SK-N-SH (cell line): ENCODE measurements at regions not wholly inside any gene's neighbourhood (a gene's known extent, or its start where the extent isn't known, plus 50 kb on each side); places are given as distances from the start of the nearest gene placed in this dataset.

ENCODE experiments used
- CTCF ChIA-PET: fragments of 300-600, 350-600 bp; formaldehyde crosslinking; extraction: SDS; loops from one replicate; lab custom pipeline; 2021; lab: Yijun Ruan, JAX
- POLR2A ChIA-PET: fragments of 350-600 bp; sonication (Branson Sonifier 250); formaldehyde crosslinking; extraction: SDS; loops from one replicate; lab custom pipeline; 2020; ENCODE audit warnings: antibody characterized with exemption, inconsistent platforms; lab: Yijun Ruan, JAX
- DNase-seq: peaks from one replicate; pipeline ENCODE4 v3.0.0; 2012
- H2AFZ ChIP-seq: fragments of 200-600 bp; sonication (generic); 2 replicates; pipeline ENCODE4 v1.8.1; 2016; ENCODE audit warnings: antibody characterized with exemption, mild to moderate bottlenecking, low read depth
- H3F3A ChIP-seq: fragments of 200-600 bp; sonication (generic); replicated peaks from 2 replicates; pipeline ENCODE3; 2016; ENCODE audit warnings: antibody characterized with exemption, mild to moderate bottlenecking; ENCODE audit not compliant: insufficient read depth
- H3K27ac ChIP-seq, 2 experiments: fragments of 200-500 bp in 1 of 2; fragments of 200-600 bp in 1 of 2; sonication (Bioruptor generic) in 1 of 2; sonication (generic), shearing (Covaris generic) in 1 of 2; 2 replicates each; pipeline versions ENCODE4 v1.5.1 to v1.6.1; 2014 to 2016; ENCODE audit warnings: low read depth in 2 of 2, inconsistent platforms in 1 of 2, low read length in 1 of 2, mild to moderate bottlenecking in 1 of 2, mixed read lengths in 1 of 2
- H3K27me3 ChIP-seq: fragments of 200-600 bp; sonication (generic), shearing (Covaris generic); 2 replicates; pipeline ENCODE4 v1.6.1; 2016; ENCODE audit warnings: mixed run types; ENCODE audit not compliant: insufficient read depth
- H3K36me3 ChIP-seq, 2 experiments: fragments of 200-500 bp in 1 of 2; fragments of 200-600 bp in 1 of 2; sonication (Bioruptor generic) in 1 of 2; sonication (generic) in 1 of 2; replicated peaks in 1 of 2; 2 replicates each; pipeline versions ENCODE3 to v1.5.1; 2014 to 2016; ENCODE audit warnings: low read length in 1 of 2, mild to moderate bottlenecking in 1 of 2; ENCODE audit not compliant: insufficient read depth in 2 of 2, control insufficient read depth in 1 of 2
- H3K4me1 ChIP-seq, 2 experiments: fragments of 200-500 bp in 1 of 2; fragments of 200-600 bp in 1 of 2; sonication (Bioruptor generic) in 1 of 2; sonication (generic), shearing (Covaris generic) in 1 of 2; 2 replicates each; pipeline versions ENCODE4 v1.5.1 to v1.6.1; 2014 to 2016; ENCODE audit warnings: low read depth in 1 of 2, low read length in 1 of 2, mixed run types in 1 of 2; ENCODE audit not compliant: insufficient read depth in 2 of 2, control insufficient read depth in 1 of 2
- H3K4me2 ChIP-seq: fragments of 200-600 bp; sonication (generic), shearing (Covaris generic); 2 replicates; pipeline ENCODE4 v1.6.1; 2017; ENCODE audit warnings: mixed run types
- H3K4me3 ChIP-seq, 2 experiments: fragments of 200-500 bp in 1 of 2; fragments of 200-600 bp in 1 of 2; sonication (Bioruptor generic) in 1 of 2; sonication (generic), shearing (Covaris generic) in 1 of 2; 2 replicates each; pipeline versions ENCODE4 v1.5.1 to v1.8.1; 2014 to 2016; ENCODE audit warnings: low read depth in 2 of 2, inconsistent platforms in 1 of 2, low read length in 1 of 2, mild to moderate bottlenecking in 1 of 2, mixed read lengths in 1 of 2, moderate library complexity in 1 of 2
- H3K79me2 ChIP-seq: fragments of 200-600 bp; sonication (generic); 2 replicates; pipeline ENCODE4 v1.8.1; 2017; ENCODE audit warnings: mild to moderate bottlenecking; ENCODE audit not compliant: insufficient read depth
- H3K9ac ChIP-seq: fragments of 200-600 bp; sonication (generic); 2 replicates; pipeline ENCODE4 v1.6.1; 2017; ENCODE audit warnings: mixed run types
- H3K9me2 ChIP-seq: fragments of 200-600 bp; sonication (generic); 2 replicates; pipeline ENCODE4 v1.6.1; 2017; ENCODE audit warnings: mixed run types
- H3K9me3 ChIP-seq: fragments of 200-600 bp; sonication (generic); 2 replicates; pipeline ENCODE4 v1.6.1; 2017; ENCODE audit warnings: mixed run types, mild to moderate bottlenecking, moderate library complexity
- H4K20me1 ChIP-seq: fragments of 200-600 bp; sonication (generic); 2 replicates; pipeline ENCODE4 v1.6.1; 2017; ENCODE audit warnings: mild to moderate bottlenecking, mixed run types; ENCODE audit not compliant: insufficient read depth
- CHD2 ChIP-seq: fragments of 150-350 bp; IDR thresholded peaks from 2 replicates; pipeline ENCODE4 v1.6.1; 2018; ENCODE audit warnings: low read length; ENCODE audit not compliant: partially characterized antibody
- FOSL2 ChIP-seq: IDR thresholded peaks from 2 replicates; pipeline ENCODE4 v1.4.0; 2012; ENCODE audit warnings: low read depth, mild to moderate bottlenecking, moderate library complexity, borderline replicate concordance
- FOXJ3 ChIP-seq: sonication (generic); formaldehyde crosslinking; IDR thresholded peaks from 2 replicates; pipeline ENCODE4 v1.5.1; 2020; ENCODE audit warnings: mild to moderate bottlenecking, missing genetic modification reagents
- GABPA ChIP-seq: IDR thresholded peaks from 2 replicates; pipeline ENCODE4 v1.4.0; 2012; ENCODE audit warnings: low read depth, mild to moderate bottlenecking
- JUND ChIP-seq: IDR thresholded peaks from 2 replicates; pipeline ENCODE4 v1.4.0; 2012
- NFIC ChIP-seq: IDR thresholded peaks from 2 replicates; pipeline ENCODE4 v1.4.0; 2012; ENCODE audit warnings: borderline replicate concordance
- POLR2AphosphoS5 ChIP-seq: IDR thresholded peaks from 2 replicates; pipeline ENCODE4 v1.6.1; 2012; ENCODE audit warnings: low read depth, low read length
- RAD21 ChIP-seq: IDR thresholded peaks from 2 replicates; pipeline ENCODE4 v1.6.1; 2012; ENCODE audit warnings: mild to moderate bottlenecking, low read length
- RFX5 ChIP-seq: IDR thresholded peaks from 2 replicates; pipeline ENCODE4 v1.6.1; 2012; ENCODE audit warnings: mild to moderate bottlenecking, improper control_type of control experiment, low read length
- SMC3 ChIP-seq: IDR thresholded peaks from 2 replicates; pipeline ENCODE4 v1.6.1; 2012; ENCODE audit warnings: low read depth, low read length, improper control_type of control experiment
- TEAD4 ChIP-seq: IDR thresholded peaks from 2 replicates; pipeline ENCODE4 v1.4.0; 2012; ENCODE audit warnings: mild to moderate bottlenecking, borderline replicate concordance; ENCODE audit not compliant: insufficient read depth
- WGBS: methylation state at CpG from one replicate; pipeline ENCODE4 v1.1.6; 2017; ENCODE audit warnings: low lambda C conversion rate; 5-methylcytosine and 5-hydroxymethylcytosine counted together
- TF ChIP-seq, protein P1 (sequence below): IDR thresholded peaks from 2 replicates; pipeline ENCODE4 v1.4.0; 2012; ENCODE audit warnings: low read depth, borderline replicate concordance
- TF ChIP-seq, protein P2 (sequence below): fragments of 200-600 bp; sonication (generic); IDR thresholded peaks from 2 replicates; pipeline ENCODE4 v1.6.1; 2017; ENCODE audit warnings: antibody characterized with exemption, mild to moderate bottlenecking, moderate library complexity
- TF ChIP-seq, protein P3 (sequence below): fragments of 150-350 bp; IDR thresholded peaks from 2 replicates; pipeline ENCODE4 v1.6.1; 2017; ENCODE audit warnings: antibody characterized with exemption, low read length, low read depth, borderline replicate concordance
- TF ChIP-seq, protein P4 (sequence below): IDR thresholded peaks from 2 replicates; pipeline ENCODE4 v1.4.0; 2012; ENCODE audit warnings: low read depth
- TF ChIP-seq, protein P5 (sequence below): IDR thresholded peaks from 2 replicates; pipeline ENCODE4 v1.4.0; 2012; ENCODE audit warnings: low read depth, borderline replicate concordance

DNA sequence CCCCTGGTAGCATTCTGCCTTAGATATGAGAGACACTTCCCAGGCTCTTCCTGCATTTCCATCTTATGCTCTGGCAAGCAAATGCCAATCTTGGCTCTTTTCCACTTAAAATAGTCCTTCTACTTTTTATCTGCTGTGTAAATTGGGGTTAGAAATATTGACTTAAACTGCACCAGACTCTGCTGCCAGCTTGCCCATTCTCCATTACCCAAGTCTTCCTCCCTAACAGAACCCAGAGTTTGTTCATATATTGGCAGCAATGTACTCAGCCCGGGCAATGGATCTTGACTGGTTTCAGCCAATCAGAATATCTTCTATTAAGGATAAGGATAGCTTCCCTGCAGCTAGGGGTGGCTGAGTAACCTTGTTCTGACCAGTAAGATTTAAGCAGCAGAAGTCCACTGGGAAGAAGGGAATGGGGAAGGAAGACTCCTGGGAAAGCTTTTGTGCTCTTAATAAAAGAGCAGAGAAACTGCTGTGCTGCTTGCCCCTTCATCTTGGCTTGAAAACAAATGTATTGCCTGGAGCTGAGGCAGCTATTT is 177.1 kb downstream of the KCNRG start:
- H3K4me2 ChIP-seq = no peak overlapping the region
- no peaks in the 10 kb centered on the region for H3K9me2 ChIP-seq
- no peak overlapping the region for H3K27ac ChIP-seq
- no peak overlapping the region for H3K4me3 ChIP-seq
- no peaks in the 10 kb centered on the region for H3F3A ChIP-seq
- peaks cover 0 to 2% of the 10 kb centered on the region in 2 experiments; a peak in 1 of 4 replicates for H3K4me1 ChIP-seq
- no peaks in the 10 kb centered on the region for H4K20me1 ChIP-seq
- no peaks in the 10 kb centered on the region for H3K9me3 ChIP-seq
- ChIA-PET CTCF (interaction anchor here (0.6 to 1.7 kb wide), 3 partner anchors 13 to 209 kb away, joined by 3 to 5 read pairs (median 3); no protein-coding TSS in a partner anchor), POLR2A (no interaction called here)
- H3K79me2 ChIP-seq = no peaks in the 10 kb centered on the region
- no peaks in the 10 kb centered on the region for H3K27me3 ChIP-seq
- TF ChIP-seq, protein P1, sequence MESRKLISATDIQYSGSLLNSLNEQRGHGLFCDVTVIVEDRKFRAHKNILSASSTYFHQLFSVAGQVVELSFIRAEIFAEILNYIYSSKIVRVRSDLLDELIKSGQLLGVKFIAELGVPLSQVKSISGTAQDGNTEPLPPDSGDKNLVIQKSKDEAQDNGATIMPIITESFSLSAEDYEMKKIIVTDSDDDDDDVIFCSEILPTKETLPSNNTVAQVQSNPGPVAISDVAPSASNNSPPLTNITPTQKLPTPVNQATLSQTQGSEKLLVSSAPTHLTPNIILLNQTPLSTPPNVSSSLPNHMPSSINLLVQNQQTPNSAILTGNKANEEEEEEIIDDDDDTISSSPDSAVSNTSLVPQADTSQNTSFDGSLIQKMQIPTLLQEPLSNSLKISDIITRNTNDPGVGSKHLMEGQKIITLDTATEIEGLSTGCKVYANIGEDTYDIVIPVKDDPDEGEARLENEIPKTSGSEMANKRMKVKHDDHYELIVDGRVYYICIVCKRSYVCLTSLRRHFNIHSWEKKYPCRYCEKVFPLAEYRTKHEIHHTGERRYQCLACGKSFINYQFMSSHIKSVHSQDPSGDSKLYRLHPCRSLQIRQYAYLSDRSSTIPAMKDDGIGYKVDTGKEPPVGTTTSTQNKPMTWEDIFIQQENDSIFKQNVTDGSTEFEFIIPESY = no peak
- TF ChIP-seq GABPA (no peak), POLR2AphosphoS5 (no peak), FOXJ3 (CRISPR knock-in tag) (no peak)
- 100% methylated on average over 1 of the region's 1 CpG for WGBS
- H3K36me3 ChIP-seq = no peaks in the 10 kb centered on the region
- DNase-seq = no peak
- H2AFZ ChIP-seq = no peak overlapping the region
- no peak overlapping the region for H3K9ac ChIP-seq

DNA sequence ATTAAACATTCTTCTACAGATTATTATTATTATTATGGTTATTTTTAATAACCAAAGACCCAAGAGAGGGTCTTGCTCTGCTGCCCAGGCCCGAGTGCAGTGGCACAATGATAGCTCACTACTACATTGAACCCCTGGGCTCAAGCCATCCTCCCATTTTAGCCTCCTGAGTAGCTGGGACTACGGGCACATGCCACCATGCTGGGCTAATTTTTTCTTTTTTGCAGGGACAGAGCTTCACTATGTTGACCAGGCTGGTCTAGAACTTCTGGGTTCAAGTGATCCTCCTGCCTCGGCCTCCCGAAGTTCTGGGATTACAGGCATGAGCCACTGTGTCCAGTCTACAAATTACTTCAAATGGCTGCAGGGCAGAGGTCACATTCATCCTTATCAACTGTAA is 179.8 kb downstream of the KCNRG start:
- Histone ChIP-seq H3K9me2 (no peaks in the 10 kb centered on the region), H3K4me3 (no peak overlapping the region), H3K27ac (no peak overlapping the region), H2AFZ (no peak overlapping the region), H3K36me3 (no peaks in the 10 kb centered on the region), H3K27me3 (no peaks in the 10 kb centered on the region), H3K4me1 (peaks cover 0 to 5% of the 10 kb centered on the region in 2 experiments; a peak in 1 of 4 replicates), H3K79me2 (no peaks in the 10 kb centered on the region), H3K9me3 (no peaks in the 10 kb centered on the region), H3K9ac (no peak overlapping the region), H4K20me1 (no peaks in the 10 kb centered on the region), H3K4me2 (no peak overlapping the region), H3F3A (no peaks in the 10 kb centered on the region)
- CTCF ChIA-PET = no interaction called here
- 39% methylated on average over 4 of the region's 4 CpGs for WGBS
- TF ChIP-seq RAD21 (no peak), FOXJ3 (CRISPR knock-in tag) (no peak), RFX5 (no peak), CHD2 (no peak), FOSL2 (no peak), TEAD4 (no peak), NFIC (no peak), SMC3 (no peak), JUND (no peak)
- TF ChIP-seq, protein P2, sequence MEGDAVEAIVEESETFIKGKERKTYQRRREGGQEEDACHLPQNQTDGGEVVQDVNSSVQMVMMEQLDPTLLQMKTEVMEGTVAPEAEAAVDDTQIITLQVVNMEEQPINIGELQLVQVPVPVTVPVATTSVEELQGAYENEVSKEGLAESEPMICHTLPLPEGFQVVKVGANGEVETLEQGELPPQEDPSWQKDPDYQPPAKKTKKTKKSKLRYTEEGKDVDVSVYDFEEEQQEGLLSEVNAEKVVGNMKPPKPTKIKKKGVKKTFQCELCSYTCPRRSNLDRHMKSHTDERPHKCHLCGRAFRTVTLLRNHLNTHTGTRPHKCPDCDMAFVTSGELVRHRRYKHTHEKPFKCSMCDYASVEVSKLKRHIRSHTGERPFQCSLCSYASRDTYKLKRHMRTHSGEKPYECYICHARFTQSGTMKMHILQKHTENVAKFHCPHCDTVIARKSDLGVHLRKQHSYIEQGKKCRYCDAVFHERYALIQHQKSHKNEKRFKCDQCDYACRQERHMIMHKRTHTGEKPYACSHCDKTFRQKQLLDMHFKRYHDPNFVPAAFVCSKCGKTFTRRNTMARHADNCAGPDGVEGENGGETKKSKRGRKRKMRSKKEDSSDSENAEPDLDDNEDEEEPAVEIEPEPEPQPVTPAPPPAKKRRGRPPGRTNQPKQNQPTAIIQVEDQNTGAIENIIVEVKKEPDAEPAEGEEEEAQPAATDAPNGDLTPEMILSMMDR = no peak
- TF ChIP-seq, protein P3, sequence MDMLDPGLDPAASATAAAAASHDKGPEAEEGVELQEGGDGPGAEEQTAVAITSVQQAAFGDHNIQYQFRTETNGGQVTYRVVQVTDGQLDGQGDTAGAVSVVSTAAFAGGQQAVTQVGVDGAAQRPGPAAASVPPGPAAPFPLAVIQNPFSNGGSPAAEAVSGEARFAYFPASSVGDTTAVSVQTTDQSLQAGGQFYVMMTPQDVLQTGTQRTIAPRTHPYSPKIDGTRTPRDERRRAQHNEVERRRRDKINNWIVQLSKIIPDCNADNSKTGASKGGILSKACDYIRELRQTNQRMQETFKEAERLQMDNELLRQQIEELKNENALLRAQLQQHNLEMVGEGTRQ = no peak
- TF ChIP-seq, protein P4, sequence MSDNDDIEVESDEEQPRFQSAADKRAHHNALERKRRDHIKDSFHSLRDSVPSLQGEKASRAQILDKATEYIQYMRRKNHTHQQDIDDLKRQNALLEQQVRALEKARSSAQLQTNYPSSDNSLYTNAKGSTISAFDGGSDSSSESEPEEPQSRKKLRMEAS = no peak
- TF ChIP-seq, protein P5, sequence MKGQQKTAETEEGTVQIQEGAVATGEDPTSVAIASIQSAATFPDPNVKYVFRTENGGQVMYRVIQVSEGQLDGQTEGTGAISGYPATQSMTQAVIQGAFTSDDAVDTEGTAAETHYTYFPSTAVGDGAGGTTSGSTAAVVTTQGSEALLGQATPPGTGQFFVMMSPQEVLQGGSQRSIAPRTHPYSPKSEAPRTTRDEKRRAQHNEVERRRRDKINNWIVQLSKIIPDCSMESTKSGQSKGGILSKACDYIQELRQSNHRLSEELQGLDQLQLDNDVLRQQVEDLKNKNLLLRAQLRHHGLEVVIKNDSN = no peak
- TF ChIP-seq, protein P1 = no peak
- POLR2A ChIA-PET = no interaction called here
- no peak for DNase-seq
